OCI-LY1 (cell line): ENCODE measurements at regions not wholly inside any gene's neighbourhood (a gene's known extent, or its start where the extent isn't known, plus 50 kb on each side); places are given as distances from the start of the nearest gene placed in this dataset.

Experiments
- EZH2 ChIP-seq: fragments of 200-600 bp; sonication (generic), shearing (Covaris generic); IDR thresholded peaks from 2 replicates; pipeline ENCODE4 v1.8.0; 2017; ENCODE audit warnings: borderline replicate concordance, mixed run types, mild to moderate bottlenecking, antibody characterized with exemption, low read length, moderate library complexity, mixed read lengths
- TF ChIP-seq, protein P1 (sequence below): fragments of 200-600 bp; sonication (generic), shearing (Covaris generic); IDR thresholded peaks from 2 replicates; pipeline ENCODE4 v1.5.1; 2017; ENCODE audit warnings: mild to moderate bottlenecking, antibody characterized with exemption, low read length, moderate library complexity, mixed read lengths

DNA sequence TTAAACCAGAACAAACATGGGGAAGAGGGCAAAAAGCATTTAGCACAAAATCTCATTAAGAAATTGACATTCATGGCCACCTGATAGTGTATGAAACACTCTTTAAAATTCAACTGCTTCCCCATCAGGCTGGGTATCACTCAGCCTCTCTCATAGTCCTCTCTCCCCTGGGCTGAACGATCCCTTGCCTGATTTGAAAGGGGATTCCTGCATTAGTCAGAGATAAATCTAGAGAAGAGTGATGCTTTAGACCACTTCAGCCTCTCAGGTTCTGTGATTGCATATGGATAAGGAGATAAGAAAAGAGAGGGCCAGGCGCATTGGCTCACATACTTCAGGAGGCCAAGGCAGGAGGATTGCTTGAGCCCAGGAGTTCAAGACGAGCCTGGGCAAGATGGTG lies 280.0 kb downstream of the SOX9 start:
- TF ChIP-seq, protein P1, sequence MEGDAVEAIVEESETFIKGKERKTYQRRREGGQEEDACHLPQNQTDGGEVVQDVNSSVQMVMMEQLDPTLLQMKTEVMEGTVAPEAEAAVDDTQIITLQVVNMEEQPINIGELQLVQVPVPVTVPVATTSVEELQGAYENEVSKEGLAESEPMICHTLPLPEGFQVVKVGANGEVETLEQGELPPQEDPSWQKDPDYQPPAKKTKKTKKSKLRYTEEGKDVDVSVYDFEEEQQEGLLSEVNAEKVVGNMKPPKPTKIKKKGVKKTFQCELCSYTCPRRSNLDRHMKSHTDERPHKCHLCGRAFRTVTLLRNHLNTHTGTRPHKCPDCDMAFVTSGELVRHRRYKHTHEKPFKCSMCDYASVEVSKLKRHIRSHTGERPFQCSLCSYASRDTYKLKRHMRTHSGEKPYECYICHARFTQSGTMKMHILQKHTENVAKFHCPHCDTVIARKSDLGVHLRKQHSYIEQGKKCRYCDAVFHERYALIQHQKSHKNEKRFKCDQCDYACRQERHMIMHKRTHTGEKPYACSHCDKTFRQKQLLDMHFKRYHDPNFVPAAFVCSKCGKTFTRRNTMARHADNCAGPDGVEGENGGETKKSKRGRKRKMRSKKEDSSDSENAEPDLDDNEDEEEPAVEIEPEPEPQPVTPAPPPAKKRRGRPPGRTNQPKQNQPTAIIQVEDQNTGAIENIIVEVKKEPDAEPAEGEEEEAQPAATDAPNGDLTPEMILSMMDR, result no peak
- TF ChIP-seq EZH2, result no peak
